Nephron progenitor cell (in vitro differentiated cells): ENCODE measurements at regions not wholly inside any gene's neighbourhood (a gene's known extent, or its start where the extent isn't known, plus 50 kb on each side); places are given as distances from the start of the nearest gene placed in this dataset.
A peak's percentile ranks its signal among the peaks of the same experiment; 100 is the strongest.

ENCODE experiments used
- DNase-seq: peaks from one replicate; pipeline ENCODE4 v3.0.0; 2021
- H3K27ac Mint-ChIP-seq: 2 replicates; pipeline ENCODE4 v1.8.0; 2021; ENCODE audit warnings: mild to moderate bottlenecking, moderate library complexity, mixed read lengths
- H3K27me3 Mint-ChIP-seq: 2 replicates; pipeline ENCODE4 v1.8.0; 2021; ENCODE audit warnings: mild to moderate bottlenecking, low read depth, mixed read lengths; ENCODE audit not compliant: poor library complexity
- H3K36me3 Mint-ChIP-seq: 2 replicates; pipeline ENCODE4 v1.8.0; 2021; ENCODE audit warnings: low read depth, mixed read lengths
- H3K4me1 Mint-ChIP-seq: 2 replicates; pipeline ENCODE4 v1.8.0; 2021; ENCODE audit warnings: mixed read lengths
- H3K4me3 Mint-ChIP-seq: 2 replicates; pipeline ENCODE4 v1.8.0; 2021; ENCODE audit warnings: mild to moderate bottlenecking, moderate library complexity, mixed read lengths
- H3K9me3 Mint-ChIP-seq: 2 replicates; pipeline ENCODE4 v1.8.0; 2021; ENCODE audit warnings: mild to moderate bottlenecking, moderate library complexity, mixed read lengths
- TF ChIP-seq, protein P1 (sequence below): fragments of 200-600 bp; sonication (generic); IDR thresholded peaks from 2 replicates; pipeline ENCODE4 v1.5.0; 2021; ENCODE audit warnings: antibody characterized with exemption

DNA sequence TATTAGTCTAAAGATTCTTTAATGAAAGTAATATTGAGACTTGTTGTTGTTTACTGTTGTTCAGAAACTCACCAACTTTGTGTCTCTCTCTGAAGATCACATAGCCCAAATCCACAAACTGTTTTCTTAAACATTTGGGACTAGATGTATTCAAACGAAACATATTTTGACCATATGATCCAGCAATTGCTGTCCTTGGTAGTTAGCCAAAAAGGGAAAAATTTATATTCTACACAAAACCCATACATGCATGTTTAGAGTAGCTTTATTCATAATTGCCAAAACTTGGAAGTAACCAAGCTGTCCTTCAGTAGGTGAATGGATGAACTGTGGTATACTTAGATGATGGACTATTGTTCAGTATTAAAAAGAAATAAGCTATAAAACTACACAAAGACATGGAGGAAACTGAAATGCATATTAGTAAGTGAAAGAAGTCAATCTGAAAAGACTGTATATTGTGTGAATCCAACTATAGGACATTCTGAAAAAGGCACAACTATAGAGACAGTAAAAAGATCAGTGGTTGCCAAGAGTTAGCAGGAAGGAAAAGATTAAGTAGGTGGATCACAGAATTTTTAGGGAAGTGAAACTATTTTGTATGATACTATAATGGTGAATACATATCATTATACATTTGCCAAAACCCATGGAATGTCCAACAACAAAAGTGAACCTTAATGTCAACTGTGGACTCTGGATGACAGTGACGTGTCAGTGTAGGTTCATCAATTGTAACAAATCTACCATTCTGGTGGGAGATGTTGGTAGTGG, 442.9 kb downstream of the INSC start:
- Mint-ChIP-seq H3K36me3 (no peaks in the 10 kb centered on the region), H3K27me3 (peaks cover 7% of the 10 kb centered on the region), H3K9me3 (no peaks in the 10 kb centered on the region), H3K4me3 (no peak overlapping the region), H3K4me1 (peaks cover 7% of the 10 kb centered on the region), H3K27ac (no peak overlapping the region)
- no peak for DNase-seq
- TF ChIP-seq, protein P1, sequence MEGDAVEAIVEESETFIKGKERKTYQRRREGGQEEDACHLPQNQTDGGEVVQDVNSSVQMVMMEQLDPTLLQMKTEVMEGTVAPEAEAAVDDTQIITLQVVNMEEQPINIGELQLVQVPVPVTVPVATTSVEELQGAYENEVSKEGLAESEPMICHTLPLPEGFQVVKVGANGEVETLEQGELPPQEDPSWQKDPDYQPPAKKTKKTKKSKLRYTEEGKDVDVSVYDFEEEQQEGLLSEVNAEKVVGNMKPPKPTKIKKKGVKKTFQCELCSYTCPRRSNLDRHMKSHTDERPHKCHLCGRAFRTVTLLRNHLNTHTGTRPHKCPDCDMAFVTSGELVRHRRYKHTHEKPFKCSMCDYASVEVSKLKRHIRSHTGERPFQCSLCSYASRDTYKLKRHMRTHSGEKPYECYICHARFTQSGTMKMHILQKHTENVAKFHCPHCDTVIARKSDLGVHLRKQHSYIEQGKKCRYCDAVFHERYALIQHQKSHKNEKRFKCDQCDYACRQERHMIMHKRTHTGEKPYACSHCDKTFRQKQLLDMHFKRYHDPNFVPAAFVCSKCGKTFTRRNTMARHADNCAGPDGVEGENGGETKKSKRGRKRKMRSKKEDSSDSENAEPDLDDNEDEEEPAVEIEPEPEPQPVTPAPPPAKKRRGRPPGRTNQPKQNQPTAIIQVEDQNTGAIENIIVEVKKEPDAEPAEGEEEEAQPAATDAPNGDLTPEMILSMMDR: no peak

DNA sequence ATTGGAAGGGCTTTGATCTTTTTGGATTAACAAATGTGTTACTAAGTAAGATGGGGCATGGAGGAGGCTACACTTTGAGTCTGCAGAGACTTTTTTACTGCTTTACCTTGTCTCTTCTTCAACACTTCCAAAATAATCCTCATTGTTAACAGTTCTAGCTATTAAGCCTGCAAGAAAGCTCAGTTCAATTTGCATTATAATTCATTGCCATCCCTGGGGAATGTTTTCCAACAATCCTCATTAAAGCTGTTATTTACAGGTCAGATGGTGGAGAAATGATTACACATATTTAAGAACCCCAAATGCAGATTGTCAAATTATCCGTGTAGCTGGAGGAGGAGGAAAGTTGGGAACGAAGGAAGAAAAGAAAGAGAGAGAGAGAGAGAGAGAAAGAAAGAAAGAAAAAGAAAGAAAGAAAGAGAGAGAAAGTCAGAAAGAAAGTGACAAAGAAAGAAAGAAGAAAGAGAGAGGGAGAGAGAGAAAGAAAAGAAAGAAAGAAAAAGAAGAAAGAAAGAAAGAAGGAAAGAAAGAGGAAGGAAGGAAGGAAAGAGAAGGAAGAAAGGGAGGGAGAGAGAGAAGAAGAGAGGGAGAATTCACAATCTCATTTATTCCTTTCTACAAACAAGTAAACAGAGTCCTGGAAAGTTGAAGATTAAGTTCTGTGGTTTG, 443.9 kb downstream of the INSC start:
- Mint-ChIP-seq H3K36me3 (no peaks in the 10 kb centered on the region), H3K27ac (peak overlapping the region; percentile 23)

DNA sequence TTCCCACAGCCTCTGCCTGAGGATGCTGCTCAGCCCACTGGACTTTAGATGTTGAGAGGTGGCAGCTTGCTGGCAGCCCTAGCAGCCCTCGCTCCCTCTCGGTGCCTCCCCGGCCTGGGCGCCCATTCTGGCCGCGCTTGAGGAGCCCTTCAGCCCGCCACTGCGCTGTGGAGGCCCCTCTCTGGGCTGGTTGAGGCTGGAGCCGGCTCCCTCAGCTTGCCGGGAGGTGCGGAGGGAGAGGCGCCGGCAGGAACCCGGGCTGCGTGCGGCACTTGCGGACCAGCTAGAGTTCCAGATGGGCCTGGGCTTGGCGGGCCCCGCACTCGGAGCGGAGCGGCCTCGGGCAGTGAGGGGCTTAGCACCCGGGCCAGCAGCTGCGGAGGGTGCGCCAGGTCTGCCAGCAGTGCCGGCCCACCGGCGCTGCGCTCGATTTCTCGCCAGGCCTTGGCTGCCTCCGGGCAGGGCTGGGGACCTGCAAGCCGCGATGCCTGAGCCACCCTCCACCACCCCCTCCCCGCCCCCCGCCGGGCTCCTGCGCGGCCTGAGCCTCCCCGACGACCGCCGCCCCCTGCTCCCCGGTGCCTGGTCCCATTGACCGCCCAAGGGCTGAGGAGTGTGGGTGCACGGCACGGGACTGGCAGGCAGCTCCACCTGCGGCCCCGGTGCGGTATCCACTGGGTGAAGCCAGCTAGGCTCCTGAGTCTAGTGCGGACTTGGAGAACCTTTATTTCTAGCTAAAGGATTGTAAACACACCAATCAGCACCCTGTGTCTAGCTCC, 446.2 kb downstream of the INSC start:
- Mint-ChIP-seq H3K36me3 (no peaks in the 10 kb centered on the region), H3K4me1 (no peaks in the 10 kb centered on the region), H3K27me3 (peaks cover 9% of the 10 kb centered on the region), H3K9me3 (no peaks in the 10 kb centered on the region), H3K27ac (no peak overlapping the region), H3K4me3 (no peak overlapping the region)
- TF ChIP-seq, protein P1: no peak
- no peak for DNase-seq

More for the DNA sequence above, 443.9 kb downstream of the INSC start:
- H3K9me3 Mint-ChIP-seq: no peaks in the 10 kb centered on the region
- DNase-seq: no peak
- peaks cover 7% of the 10 kb centered on the region for H3K4me1 Mint-ChIP-seq
- H3K4me3 Mint-ChIP-seq: no peak overlapping the region
- H3K27me3 Mint-ChIP-seq: peaks cover 9% of the 10 kb centered on the region
- TF ChIP-seq, protein P1: no peak

DNA sequence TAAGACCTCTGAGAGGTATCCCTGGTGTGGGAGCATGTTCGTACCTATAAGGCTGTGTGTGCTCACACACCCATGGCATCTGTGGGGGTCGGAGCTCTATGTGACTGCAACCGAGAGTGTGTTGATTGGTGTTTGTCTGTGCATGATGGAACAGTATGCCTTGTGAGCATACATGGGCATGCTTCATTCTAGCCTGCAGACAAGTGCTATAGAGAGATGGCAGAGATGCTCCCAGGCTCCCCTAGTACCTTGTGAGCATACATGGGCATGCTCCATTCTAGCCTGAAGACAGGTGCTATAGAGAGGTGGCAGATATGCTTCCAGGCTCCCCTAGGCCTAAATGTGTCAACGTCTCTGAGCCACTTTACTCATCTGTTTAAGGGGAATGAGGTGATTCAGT, 447.5 kb downstream of the INSC start:
- H3K36me3 Mint-ChIP-seq: no peaks in the 10 kb centered on the region
- no peaks in the 10 kb centered on the region for H3K4me1 Mint-ChIP-seq
- H3K9me3 Mint-ChIP-seq: no peaks in the 10 kb centered on the region
- DNase-seq: no peak
- no peak overlapping the region for H3K27ac Mint-ChIP-seq
- TF ChIP-seq, protein P1: no peak
- no peak overlapping the region for H3K4me3 Mint-ChIP-seq
- H3K27me3 Mint-ChIP-seq: peaks cover 9% of the 10 kb centered on the region

DNA sequence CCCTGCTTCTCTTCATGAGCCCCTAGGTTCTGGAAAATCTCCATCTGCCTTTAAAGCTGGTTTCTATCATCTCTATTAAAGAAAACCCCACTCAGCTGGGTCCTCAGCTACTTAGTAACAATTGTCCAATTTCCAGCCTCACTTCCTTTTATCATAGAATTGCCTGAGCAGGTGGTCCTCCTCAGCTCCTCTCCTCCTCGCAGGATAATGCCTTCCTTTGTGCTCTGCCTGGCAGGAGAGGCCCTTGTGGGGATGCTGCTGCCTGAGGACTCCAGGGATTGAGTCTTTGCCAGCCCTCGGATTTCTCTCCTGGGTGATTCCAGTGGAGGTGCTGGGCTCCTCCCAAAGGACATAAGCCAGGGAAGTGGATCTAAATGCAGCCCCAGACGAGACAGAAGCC, 448.3 kb downstream of the INSC start:
- no peak overlapping the region for H3K27ac Mint-ChIP-seq
- H3K4me3 Mint-ChIP-seq: no peak overlapping the region
- TF ChIP-seq, protein P1: no peak
- peaks cover 9% of the 10 kb centered on the region for H3K27me3 Mint-ChIP-seq
- DNase-seq: no peak
- no peaks in the 10 kb centered on the region for H3K36me3 Mint-ChIP-seq
- H3K4me1 Mint-ChIP-seq: no peaks in the 10 kb centered on the region
- no peaks in the 10 kb centered on the region for H3K9me3 Mint-ChIP-seq
